ENCODE measurements at regions not wholly inside any gene's neighbourhood (a gene's known extent, or its start where the extent isn't known, plus 50 kb on each side); places are given as distances from the start of the nearest gene placed in this dataset.

GRCh38 chr12:115199831-115200230 lies 515.9 kb upstream of the TBX3 start:
- DNase-seq = no peak

GRCh38 chr12:115194857-115195256 lies 510.9 kb upstream of the TBX3 start:
- DNase-seq = no peak

GRCh38 chr12:115194448-115194847 lies 510.5 kb upstream of the TBX3 start:
- DNase-seq = no peak

- no peak for DNase-seq
Measured at GRCh38 chr12:115191342-115191741, 507.4 kb upstream of the TBX3 start.

- no peak for DNase-seq
Measured at GRCh38 chr12:115190010-115190770, 506.2 kb upstream of the TBX3 start.

- no peak for DNase-seq
Measured at GRCh38 chr12:115185506-115185905, 501.5 kb upstream of the TBX3 start.

- DNase-seq = no peak
Measured at GRCh38 chr12:115183752-115184151, 499.8 kb upstream of the TBX3 start.

GRCh38 chr12:115177899-115178298 lies 493.9 kb upstream of the TBX3 start:
- DNase-seq = no peak

- no peak for DNase-seq
Measured at GRCh38 chr12:115176741-115177400, 492.9 kb upstream of the TBX3 start.

- no peak for DNase-seq
Measured at GRCh38 chr12:115174920-115175319, 490.9 kb upstream of the TBX3 start.

GRCh38 chr12:115172521-115172920 lies 488.5 kb upstream of the TBX3 start:
- no peak for DNase-seq

GRCh38 chr12:115169981-115170380 lies 486.0 kb upstream of the TBX3 start:
- no peak for DNase-seq

GRCh38 chr12:115166698-115167315 lies 482.8 kb upstream of the TBX3 start:
- peak; percentile 8 for DNase-seq

- no peak for DNase-seq
Measured at GRCh38 chr12:115163710-115164109, 479.7 kb upstream of the TBX3 start.

GRCh38 chr12:115160271-115161128 lies 476.5 kb upstream of the TBX3 start:
- peak; percentile 7 for DNase-seq

GRCh38 chr12:115158816-115159215 lies 474.8 kb upstream of the TBX3 start:
- no peak for DNase-seq

GRCh38 chr12:115155665-115156645 lies 472.0 kb upstream of the TBX3 start:
- DNase-seq = no peak

- no peak for DNase-seq
Measured at GRCh38 chr12:115149685-115150378, 465.9 kb upstream of the TBX3 start.

- DNase-seq = no peak
Measured at GRCh38 chr12:115149279-115149678, 465.3 kb upstream of the TBX3 start.

GRCh38 chr12:115147916-115148315 lies 463.9 kb upstream of the TBX3 start:
- no peak for DNase-seq

GRCh38 chr12:115146453-115146852 lies 462.5 kb upstream of the TBX3 start:
- DNase-seq = no peak

Data from NCI-H1092 treated with DMSO at 0.1 percent for 48 hours (cell line).